ENCODE measurements at regions not wholly inside any gene's neighbourhood (a gene's known extent, or its start where the extent isn't known, plus 50 kb on each side); places are given as distances from the start of the nearest gene placed in this dataset.

GRCh38 chr1:195933835-195934234, 674.4 kb downstream of the KCNT2 start:
- no peak overlapping the region for H3K27ac ChIP-seq (ENCODE audit: insufficient read depth, low read depth, low read length)
- CTCF ChIA-PET: interaction anchor here (1.2 kb wide), 1 partner anchor 10 kb away, joined by 3 read pairs; no protein-coding TSS in a partner anchor

More at GRCh38 chr1:195933835-195934234, 674.4 kb downstream of the KCNT2 start:
- FAIRE-seq (no peak), DNase-seq (ENCODE audit: low read depth, low spot score) (no peak)
- intact Hi-C loops (cut with micrococcal nuclease) (no loop called here), dilution Hi-C loops (cut with MboI; ENCODE audit: extremely low pct_ligation_motif_present, low sequenced_read_pairs) (no loop called here)
- no TSS peak for BruUV-seq (replicated peaks)
- no peak overlapping the region for H3K4me3 ChIP-seq (replicated peaks in 1 of 3; ENCODE audit: insufficient read depth in 1 of 3, low read depth in 1 of 3, low read length in 3 of 3)
- no peak overlapping the region for H3K4me2 ChIP-seq (ENCODE audit: insufficient read depth, low read length)
- H3K27me3 ChIP-seq (ENCODE audit: control insufficient read depth in 2 of 2, insufficient read depth in 2 of 2, low read length in 2 of 2): no peaks in the 10 kb centered on the region
- no peaks in the 10 kb centered on the region for H3K9me1 ChIP-seq (replicated peaks; ENCODE audit: control insufficient read depth, extremely low read depth, insufficient read depth, low read length)
- POLR2A ChIA-PET: no interaction called here
- no peaks in the 10 kb centered on the region for H3K4me1 ChIP-seq (ENCODE audit: control insufficient read depth, extremely low read depth, insufficient read depth, low read length)
- H3K36me3 ChIP-seq (ENCODE audit: control insufficient read depth in 2 of 2, extremely low read depth in 1 of 2, insufficient read depth in 2 of 2, low read length in 2 of 2): no peaks in the 10 kb centered on the region
- H3K79me2 ChIP-seq (ENCODE audit: control insufficient read depth, insufficient read depth, low read length): no peaks in the 10 kb centered on the region
- TF ChIP-seq FOS (IDR thresholded peaks at IDR 0.05; ENCODE audit: borderline replicate concordance, insufficient read depth, low read length): no peak
- TF ChIP-seq EZH2 (IDR thresholded peaks at IDR 0.05; ENCODE audit: borderline replicate concordance, low read depth, low read length, severe bottlenecking): no peak
- TF ChIP-seq GATA2 (IDR thresholded peaks at IDR 0.05; ENCODE audit: insufficient read depth, insufficient read length, low read depth, low read length): no peak
- TF ChIP-seq POLR2AphosphoS5 (IDR thresholded peaks at IDR 0.05; ENCODE audit: insufficient read depth, low read depth, low read length): no peak
- TF ChIP-seq MYC (IDR thresholded peaks at IDR 0.05; ENCODE audit: low read depth, low read length): no peak
- no peak for TF ChIP-seq JUN (IDR thresholded peaks at IDR 0.05; ENCODE audit: borderline replicate concordance, insufficient read depth, insufficient read length, low read depth)
- TF ChIP-seq MAX (IDR thresholded peaks at IDR 0.05; ENCODE audit: insufficient read depth, insufficient read length): no peak
- no peak for TF ChIP-seq POLR2A (IDR thresholded peaks at IDR 0.05; ENCODE audit: low read depth, low read length)
- no peak for TF ChIP-seq CTCF (IDR thresholded peaks at IDR 0.05; ENCODE audit: extremely low read depth in 1 of 2, insufficient read depth in 1 of 2, low read depth in 1 of 2, low read length in 2 of 2)
- no peaks in the 10 kb centered on the region for H4K20me1 ChIP-seq (replicated peaks; ENCODE audit: control insufficient read depth, extremely low read depth, insufficient read depth, low read length)
- H3K9me3 ChIP-seq (replicated peaks; ENCODE audit: control insufficient read depth, insufficient read depth, low read length): no peaks in the 10 kb centered on the region
- H3K9ac ChIP-seq (replicated peaks; ENCODE audit: extremely low read depth, insufficient read depth, low read length): no peak overlapping the region
- H2AFZ ChIP-seq (ENCODE audit: low read depth, low read length): no peak overlapping the region
